SK-N-SH treated with all-trans-retinoic acid at 6 μM for 48 hours (cell line): ENCODE measurements at regions not wholly inside any gene's neighbourhood (a gene's known extent, or its start where the extent isn't known, plus 50 kb on each side); places are given as distances from the start of the nearest gene placed in this dataset.

Source experiments
- ARNTL ChIP-seq: fragments of 450-650 bp; formaldehyde crosslinking; IDR thresholded peaks from 2 replicates; pipeline ENCODE4 v1.5.0; 2020; ENCODE audit warnings: low read depth, mild to moderate bottlenecking, moderate library complexity, borderline replicate concordance
- PPARA ChIP-seq: fragments of 250-450 bp; sonication (Bioruptor Pico); IDR thresholded peaks from 2 replicates; pipeline ENCODE4 v1.5.0; 2020; ENCODE audit warnings: mild to moderate bottlenecking, borderline replicate concordance
- RARB ChIP-seq: fragments of 250-450 bp; sonication (Bioruptor Pico); IDR thresholded peaks from 2 replicates; pipeline ENCODE4 v1.8.0; 2021; ENCODE audit warnings: mild to moderate bottlenecking, moderate library complexity
- ZC3H10 ChIP-seq: fragments of 250-450 bp; sonication (Bioruptor Pico); IDR thresholded peaks from 2 replicates; pipeline ENCODE4 v1.5.1; 2021; ENCODE audit warnings: mild to moderate bottlenecking, moderate library complexity
- ZNF565 ChIP-seq: fragments of 450-650 bp; formaldehyde crosslinking; conservative IDR thresholded peaks from 2 replicates; pipeline ENCODE4 v1.5.0; 2020; ENCODE audit warnings: low read depth, mild to moderate bottlenecking, moderate library complexity
- TF ChIP-seq, protein P1 (sequence below): fragments of 250-450 bp; sonication (Bioruptor Pico); IDR thresholded peaks from 2 replicates; pipeline ENCODE4 v1.5.1; 2021; ENCODE audit warnings: mild to moderate bottlenecking, moderate library complexity
- TF ChIP-seq, protein P2 (sequence below): fragments of 250-450 bp; sonication (Bioruptor Pico); IDR thresholded peaks from 2 replicates; pipeline ENCODE4 v1.8.0; 2020; ENCODE audit warnings: mild to moderate bottlenecking, moderate library complexity, borderline replicate concordance

DNA sequence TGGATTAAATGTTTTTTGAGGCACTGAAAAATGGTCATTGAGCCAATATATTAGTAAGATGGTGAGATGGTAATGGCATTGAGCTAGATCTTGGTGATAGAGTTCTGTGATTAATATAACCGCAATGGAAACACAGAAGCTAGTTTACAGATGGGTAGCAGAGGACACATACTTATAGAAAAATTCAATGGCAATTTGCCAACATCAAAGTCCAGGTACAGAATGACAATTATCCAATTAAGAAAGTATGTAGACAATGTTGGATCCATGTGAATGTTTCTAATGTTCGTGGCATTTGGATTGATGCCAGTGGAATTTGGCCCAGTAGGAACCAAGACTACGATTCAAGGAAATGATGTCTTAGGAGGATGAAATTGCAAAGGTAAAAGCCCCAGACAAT, 187.8 kb downstream of the GNAT3 start:
- TF ChIP-seq, protein P1, sequence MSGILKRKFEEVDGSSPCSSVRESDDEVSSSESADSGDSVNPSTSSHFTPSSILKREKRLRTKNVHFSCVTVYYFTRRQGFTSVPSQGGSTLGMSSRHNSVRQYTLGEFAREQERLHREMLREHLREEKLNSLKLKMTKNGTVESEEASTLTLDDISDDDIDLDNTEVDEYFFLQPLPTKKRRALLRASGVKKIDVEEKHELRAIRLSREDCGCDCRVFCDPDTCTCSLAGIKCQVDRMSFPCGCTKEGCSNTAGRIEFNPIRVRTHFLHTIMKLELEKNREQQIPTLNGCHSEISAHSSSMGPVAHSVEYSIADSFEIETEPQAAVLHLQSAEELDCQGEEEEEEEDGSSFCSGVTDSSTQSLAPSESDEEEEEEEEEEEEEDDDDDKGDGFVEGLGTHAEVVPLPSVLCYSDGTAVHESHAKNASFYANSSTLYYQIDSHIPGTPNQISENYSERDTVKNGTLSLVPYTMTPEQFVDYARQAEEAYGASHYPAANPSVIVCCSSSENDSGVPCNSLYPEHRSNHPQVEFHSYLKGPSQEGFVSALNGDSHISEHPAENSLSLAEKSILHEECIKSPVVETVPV (CRISPR knock-in tag), result peak; percentile 86; the same call in 1 of the 2 replicates
- TF ChIP-seq ZC3H10 (CRISPR knock-in tag) (no peak; the same call in 1 of the 2 replicates), ARNTL (no peak), ZNF565 (CRISPR knock-in tag) (0 out of 2 replicates have a peak, but pooled peaks have one; percentile 33), PPARA (CRISPR knock-in tag) (no peak), RARB (CRISPR knock-in tag) (no peak)
- TF ChIP-seq, protein P2, sequence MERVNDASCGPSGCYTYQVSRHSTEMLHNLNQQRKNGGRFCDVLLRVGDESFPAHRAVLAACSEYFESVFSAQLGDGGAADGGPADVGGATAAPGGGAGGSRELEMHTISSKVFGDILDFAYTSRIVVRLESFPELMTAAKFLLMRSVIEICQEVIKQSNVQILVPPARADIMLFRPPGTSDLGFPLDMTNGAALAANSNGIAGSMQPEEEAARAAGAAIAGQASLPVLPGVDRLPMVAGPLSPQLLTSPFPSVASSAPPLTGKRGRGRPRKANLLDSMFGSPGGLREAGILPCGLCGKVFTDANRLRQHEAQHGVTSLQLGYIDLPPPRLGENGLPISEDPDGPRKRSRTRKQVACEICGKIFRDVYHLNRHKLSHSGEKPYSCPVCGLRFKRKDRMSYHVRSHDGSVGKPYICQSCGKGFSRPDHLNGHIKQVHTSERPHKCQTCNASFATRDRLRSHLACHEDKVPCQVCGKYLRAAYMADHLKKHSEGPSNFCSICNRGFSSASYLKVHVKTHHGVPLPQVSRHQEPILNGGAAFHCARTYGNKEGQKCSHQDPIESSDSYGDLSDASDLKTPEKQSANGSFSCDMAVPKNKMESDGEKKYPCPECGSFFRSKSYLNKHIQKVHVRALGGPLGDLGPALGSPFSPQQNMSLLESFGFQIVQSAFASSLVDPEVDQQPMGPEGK (CRISPR knock-in tag), result peak; percentile 84; the same call in 1 of the 2 replicates
